ENCODE measurements at regions not wholly inside any gene's neighbourhood (a gene's known extent, or its start where the extent isn't known, plus 50 kb on each side); places are given as distances from the start of the nearest gene placed in this dataset.

DNA sequence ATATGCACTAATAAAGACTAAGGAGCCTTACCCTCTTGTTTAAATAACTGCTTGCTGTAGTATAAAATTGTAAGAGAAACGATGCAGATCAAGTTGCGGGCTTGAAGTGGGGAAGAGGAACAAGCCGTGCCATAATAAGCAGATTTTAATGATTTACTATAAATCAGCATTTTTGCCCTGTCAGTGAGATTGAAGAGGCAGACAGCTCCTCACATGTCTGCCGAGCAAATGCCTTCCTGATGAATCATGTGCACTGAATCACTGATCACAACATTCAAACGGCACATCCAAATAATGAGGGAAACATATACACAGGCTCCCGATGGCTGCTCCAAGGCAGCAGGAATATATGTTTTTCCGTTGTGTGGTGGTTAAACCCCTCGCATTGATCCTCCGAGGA is 282.9 kb downstream of the TSHZ3 start:
- ChIA-PET CTCF (no interaction called here), POLR2A (no interaction called here)
- no TSS peak for BruUV-seq (replicated peaks)
- TF ChIP-seq TCF7L2 (IDR thresholded peaks at IDR 0.05; ENCODE audit: low read depth, low read length) (no peak), POLR2AphosphoS5 (IDR thresholded peaks at IDR 0.05; ENCODE audit: low read depth, low read length) (no peak), SIN3A (IDR thresholded peaks at IDR 0.05; ENCODE audit: borderline replicate concordance, insufficient read depth, low read depth, low read length) (no peak)
- TF ChIP-seq, protein P1, sequence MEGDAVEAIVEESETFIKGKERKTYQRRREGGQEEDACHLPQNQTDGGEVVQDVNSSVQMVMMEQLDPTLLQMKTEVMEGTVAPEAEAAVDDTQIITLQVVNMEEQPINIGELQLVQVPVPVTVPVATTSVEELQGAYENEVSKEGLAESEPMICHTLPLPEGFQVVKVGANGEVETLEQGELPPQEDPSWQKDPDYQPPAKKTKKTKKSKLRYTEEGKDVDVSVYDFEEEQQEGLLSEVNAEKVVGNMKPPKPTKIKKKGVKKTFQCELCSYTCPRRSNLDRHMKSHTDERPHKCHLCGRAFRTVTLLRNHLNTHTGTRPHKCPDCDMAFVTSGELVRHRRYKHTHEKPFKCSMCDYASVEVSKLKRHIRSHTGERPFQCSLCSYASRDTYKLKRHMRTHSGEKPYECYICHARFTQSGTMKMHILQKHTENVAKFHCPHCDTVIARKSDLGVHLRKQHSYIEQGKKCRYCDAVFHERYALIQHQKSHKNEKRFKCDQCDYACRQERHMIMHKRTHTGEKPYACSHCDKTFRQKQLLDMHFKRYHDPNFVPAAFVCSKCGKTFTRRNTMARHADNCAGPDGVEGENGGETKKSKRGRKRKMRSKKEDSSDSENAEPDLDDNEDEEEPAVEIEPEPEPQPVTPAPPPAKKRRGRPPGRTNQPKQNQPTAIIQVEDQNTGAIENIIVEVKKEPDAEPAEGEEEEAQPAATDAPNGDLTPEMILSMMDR (IDR thresholded peaks at IDR 0.05), result no peak
- TF ChIP-seq, protein P2, sequence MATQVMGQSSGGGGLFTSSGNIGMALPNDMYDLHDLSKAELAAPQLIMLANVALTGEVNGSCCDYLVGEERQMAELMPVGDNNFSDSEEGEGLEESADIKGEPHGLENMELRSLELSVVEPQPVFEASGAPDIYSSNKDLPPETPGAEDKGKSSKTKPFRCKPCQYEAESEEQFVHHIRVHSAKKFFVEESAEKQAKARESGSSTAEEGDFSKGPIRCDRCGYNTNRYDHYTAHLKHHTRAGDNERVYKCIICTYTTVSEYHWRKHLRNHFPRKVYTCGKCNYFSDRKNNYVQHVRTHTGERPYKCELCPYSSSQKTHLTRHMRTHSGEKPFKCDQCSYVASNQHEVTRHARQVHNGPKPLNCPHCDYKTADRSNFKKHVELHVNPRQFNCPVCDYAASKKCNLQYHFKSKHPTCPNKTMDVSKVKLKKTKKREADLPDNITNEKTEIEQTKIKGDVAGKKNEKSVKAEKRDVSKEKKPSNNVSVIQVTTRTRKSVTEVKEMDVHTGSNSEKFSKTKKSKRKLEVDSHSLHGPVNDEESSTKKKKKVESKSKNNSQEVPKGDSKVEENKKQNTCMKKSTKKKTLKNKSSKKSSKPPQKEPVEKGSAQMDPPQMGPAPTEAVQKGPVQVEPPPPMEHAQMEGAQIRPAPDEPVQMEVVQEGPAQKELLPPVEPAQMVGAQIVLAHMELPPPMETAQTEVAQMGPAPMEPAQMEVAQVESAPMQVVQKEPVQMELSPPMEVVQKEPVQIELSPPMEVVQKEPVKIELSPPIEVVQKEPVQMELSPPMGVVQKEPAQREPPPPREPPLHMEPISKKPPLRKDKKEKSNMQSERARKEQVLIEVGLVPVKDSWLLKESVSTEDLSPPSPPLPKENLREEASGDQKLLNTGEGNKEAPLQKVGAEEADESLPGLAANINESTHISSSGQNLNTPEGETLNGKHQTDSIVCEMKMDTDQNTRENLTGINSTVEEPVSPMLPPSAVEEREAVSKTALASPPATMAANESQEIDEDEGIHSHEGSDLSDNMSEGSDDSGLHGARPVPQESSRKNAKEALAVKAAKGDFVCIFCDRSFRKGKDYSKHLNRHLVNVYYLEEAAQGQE (IDR thresholded peaks at IDR 0.05; ENCODE audit: insufficient read depth in 1 of 2, low read depth in 2 of 2, low read length in 1 of 2), result no peak
- Histone ChIP-seq H3K27ac (ENCODE audit: low read length) (no peak overlapping the region), H3K9me3 (ENCODE audit: control insufficient read depth, insufficient read depth, low read depth, low read length) (no peaks in the 10 kb centered on the region), H3K4me3 (ENCODE audit: low read depth in 2 of 2, low read length in 2 of 2) (no peak overlapping the region), H3K36me3 (ENCODE audit: control insufficient read depth, insufficient read depth, low read length) (no peaks in the 10 kb centered on the region), H3K27me3 (ENCODE audit: control insufficient read depth, insufficient read depth, low read length) (no peaks in the 10 kb centered on the region), H3K4me1 (ENCODE audit: control insufficient read depth, insufficient read depth, low read length) (peaks cover 3% of the 10 kb centered on the region; the same call in 1 of the 2 replicates)
- intact Hi-C loops (cut with micrococcal nuclease; ENCODE audit: unreplicated experiment), result no loop called here
- in situ Hi-C loops (cut with HindIII; ENCODE audit: low pct_unique_long_range_greater_than_20kb, low sequenced_read_pairs), result no loop called here
- DNase-seq (ENCODE audit: low read depth, low spot score), result peak; percentile 68
- peak; percentile 81; the same call in 1 of the 2 replicates for ATAC-seq

DNA sequence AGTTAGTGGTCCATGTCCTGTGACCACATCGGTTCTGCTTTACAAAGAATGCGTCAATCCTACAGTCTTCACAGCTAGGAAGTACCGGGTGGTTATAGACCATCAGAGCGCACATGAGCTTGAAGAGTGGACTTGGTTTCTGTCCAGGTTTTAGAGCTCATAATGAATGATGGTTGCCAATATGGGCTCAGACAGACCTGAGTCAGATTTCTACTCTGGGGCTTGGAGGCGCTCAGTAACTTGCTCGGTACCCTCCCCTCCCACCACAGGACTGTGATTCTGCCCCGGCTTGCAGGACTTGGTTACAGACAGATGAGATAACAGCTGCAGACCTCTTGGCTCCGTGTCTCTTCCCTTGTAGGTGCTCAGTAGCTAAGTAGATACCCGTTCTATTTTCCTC is 284.7 kb downstream of the TSHZ3 start:
- Histone ChIP-seq H3K4me1 (ENCODE audit: control insufficient read depth, insufficient read depth, low read length) (peaks cover 3% of the 10 kb centered on the region; the same call in 1 of the 2 replicates), H3K36me3 (ENCODE audit: control insufficient read depth, insufficient read depth, low read length) (no peaks in the 10 kb centered on the region), H3K27me3 (ENCODE audit: control insufficient read depth, insufficient read depth, low read length) (no peaks in the 10 kb centered on the region), H3K27ac (ENCODE audit: low read length) (no peak overlapping the region), H3K4me3 (ENCODE audit: low read depth in 2 of 2, low read length in 2 of 2) (no peak overlapping the region), H3K9me3 (ENCODE audit: control insufficient read depth, insufficient read depth, low read depth, low read length) (no peaks in the 10 kb centered on the region)
- DNase-seq (ENCODE audit: low read depth, low spot score) (no peak), ATAC-seq (no peak)
- TF ChIP-seq TCF7L2 (IDR thresholded peaks at IDR 0.05; ENCODE audit: low read depth, low read length), result no peak
- TF ChIP-seq, protein P2 (IDR thresholded peaks at IDR 0.05; ENCODE audit: insufficient read depth in 1 of 2, low read depth in 2 of 2, low read length in 1 of 2), result no peak
- TF ChIP-seq SIN3A (IDR thresholded peaks at IDR 0.05; ENCODE audit: borderline replicate concordance, insufficient read depth, low read depth, low read length), result no peak
- TF ChIP-seq, protein P1 (IDR thresholded peaks at IDR 0.05), result no peak
- TF ChIP-seq POLR2AphosphoS5 (IDR thresholded peaks at IDR 0.05; ENCODE audit: low read depth, low read length), result no peak
- in situ Hi-C loops (cut with HindIII; ENCODE audit: low pct_unique_long_range_greater_than_20kb, low sequenced_read_pairs), result no loop called here
- no TSS peak for BruUV-seq (replicated peaks)
- intact Hi-C loops (cut with micrococcal nuclease; ENCODE audit: unreplicated experiment), result no loop called here
- ChIA-PET CTCF (no interaction called here), POLR2A (no interaction called here)

Data from Panc1 (cell line).